ENCODE measurements at regions not wholly inside any gene's neighbourhood (a gene's known extent, or its start where the extent isn't known, plus 50 kb on each side); places are given as distances from the start of the nearest gene placed in this dataset.

GRCh38 chr16:26727848-26728247, 338.9 kb upstream of the C16orf82 start:
- peak in 4 of 14 donors; percentile 1 to 11 (median 3) for DNase-seq

DNA sequence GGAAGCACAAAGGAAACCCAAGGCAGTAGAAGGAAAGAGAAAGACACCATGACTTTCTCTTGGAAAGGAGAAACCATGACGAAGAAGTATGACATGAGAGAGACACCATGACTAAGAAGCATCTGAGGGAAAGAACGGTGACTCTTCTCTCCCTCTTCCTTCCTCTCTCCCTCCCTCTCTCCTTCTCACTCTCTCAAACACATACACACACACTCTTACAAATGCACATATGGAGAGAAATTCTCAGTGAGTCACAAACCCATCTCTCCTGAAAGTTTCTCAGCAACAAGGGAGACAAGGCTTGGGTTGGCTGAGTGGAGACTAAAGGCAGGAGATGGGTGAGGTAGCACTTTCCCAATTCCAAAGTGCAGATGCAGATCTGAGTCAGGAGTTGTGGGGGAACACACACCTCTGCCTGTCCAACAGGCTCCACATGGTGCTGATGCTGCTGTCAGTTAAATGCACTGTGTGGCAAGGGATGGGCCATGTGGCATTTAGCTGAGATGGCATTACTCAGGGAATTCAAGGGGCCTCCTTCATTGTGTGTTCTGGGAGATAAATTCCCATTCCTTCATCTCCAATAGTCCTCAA, 336.7 kb upstream of the C16orf82 start:
- no peak for DNase-seq

DNA sequence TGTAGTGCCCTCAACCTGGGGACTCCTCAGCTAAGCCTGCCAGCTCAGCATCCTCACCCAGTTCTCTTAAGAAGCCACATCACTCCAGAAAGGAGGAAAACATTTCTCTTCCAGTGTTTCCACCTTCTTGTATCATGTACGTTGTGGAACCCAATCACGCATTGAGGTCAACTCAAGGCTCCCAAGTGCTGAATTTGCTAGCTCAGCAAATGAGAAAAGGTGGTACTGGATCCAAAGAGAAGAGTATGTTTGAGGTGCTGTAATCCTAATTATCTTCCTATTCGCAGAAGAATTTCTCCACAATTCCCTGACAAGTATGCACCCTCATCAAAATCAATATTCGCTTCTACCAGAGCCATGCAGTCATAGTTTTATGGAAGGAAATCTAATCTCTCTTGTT, 335.0 kb upstream of the C16orf82 start:
- no peak for DNase-seq

GRCh38 chr16:26733710-26734109, 333.0 kb upstream of the C16orf82 start:
- DNase-seq: no peak

- DNase-seq: no peak
Observed at GRCh38 chr16:26735521-26735920, 331.2 kb upstream of the C16orf82 start.

- DNase-seq: no peak
Observed at GRCh38 chr16:26736084-26736483, 330.6 kb upstream of the C16orf82 start.

DNA sequence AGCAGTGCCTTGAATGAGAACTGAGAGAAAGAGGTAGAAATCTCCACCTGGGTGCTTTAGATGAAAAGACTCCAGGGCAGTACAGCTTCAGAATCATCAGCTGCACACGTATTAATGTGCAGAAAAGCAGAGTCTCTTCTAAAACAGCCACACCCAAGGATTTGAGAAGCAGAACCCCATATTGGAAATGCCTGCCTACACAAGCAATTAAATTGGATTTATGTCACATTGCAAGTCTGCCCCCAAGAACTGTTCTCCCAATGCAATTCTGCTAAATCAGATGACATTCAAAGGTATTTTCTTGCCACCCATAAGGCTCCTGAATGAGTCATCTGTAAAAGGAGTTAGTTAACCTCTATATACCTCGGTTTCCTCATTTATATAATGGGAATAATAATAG, 326.0 kb upstream of the C16orf82 start:
- no peak for DNase-seq

DNA sequence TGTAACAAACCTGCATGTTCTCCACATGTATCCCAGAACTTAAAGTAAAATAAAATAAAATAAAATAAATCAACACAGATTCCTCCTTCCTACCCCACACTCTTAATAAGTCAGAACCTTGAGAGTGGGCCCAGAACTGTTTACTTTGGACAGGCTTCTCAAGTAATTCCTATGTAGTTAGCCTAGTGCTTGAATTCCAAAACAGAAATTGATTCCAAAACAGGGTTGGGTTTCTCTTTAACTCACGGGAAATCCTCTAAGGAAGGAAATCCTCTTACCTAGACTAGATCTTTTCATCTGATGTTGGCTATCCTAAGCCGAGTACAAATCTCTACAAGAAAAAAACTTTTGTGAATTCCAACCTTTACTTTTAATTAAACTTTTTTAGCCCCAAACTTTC, 324.7 kb upstream of the C16orf82 start:
- no peak for DNase-seq

DNA sequence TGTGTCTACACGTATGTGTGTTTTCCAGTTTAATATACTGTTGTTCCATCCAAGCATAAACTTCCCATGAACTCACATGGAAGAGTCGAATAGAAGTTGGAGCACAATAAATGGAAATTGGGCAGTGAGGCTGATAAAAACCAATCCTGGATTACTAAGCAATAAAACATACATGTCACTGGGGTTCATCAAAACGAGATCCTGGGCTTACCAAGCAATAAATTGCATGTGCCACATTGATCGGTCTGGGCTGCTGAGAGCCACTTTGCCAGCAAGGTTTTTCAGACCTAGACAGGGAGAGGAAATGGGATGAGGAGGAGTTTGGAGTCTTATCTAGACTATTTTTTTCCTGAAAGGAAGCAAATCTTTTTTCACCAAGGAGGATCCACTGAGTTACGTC, 322.3 kb upstream of the C16orf82 start:
- DNase-seq: no peak

- no peak for DNase-seq
Observed at GRCh38 chr16:26747760-26748159, 319.0 kb upstream of the C16orf82 start.

DNA sequence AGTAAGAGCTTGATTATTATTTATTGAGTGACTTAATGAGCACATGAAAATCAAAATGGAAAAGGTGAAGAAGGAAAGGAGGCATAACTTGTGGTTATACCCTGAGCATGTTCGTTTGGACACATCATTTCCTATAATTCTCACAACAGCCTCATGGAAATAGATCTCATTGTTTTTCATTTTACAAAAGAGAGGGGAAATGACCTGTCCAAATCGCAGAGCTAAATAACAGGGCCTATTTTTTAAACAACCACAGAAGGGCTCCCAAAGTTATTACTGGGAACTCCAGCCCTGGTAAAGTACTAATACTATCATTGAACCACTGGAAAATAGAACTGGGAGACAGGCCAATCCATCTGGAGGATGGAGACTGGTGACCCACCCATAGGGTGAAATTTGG, 317.7 kb upstream of the C16orf82 start:
- no peak for DNase-seq

DNA sequence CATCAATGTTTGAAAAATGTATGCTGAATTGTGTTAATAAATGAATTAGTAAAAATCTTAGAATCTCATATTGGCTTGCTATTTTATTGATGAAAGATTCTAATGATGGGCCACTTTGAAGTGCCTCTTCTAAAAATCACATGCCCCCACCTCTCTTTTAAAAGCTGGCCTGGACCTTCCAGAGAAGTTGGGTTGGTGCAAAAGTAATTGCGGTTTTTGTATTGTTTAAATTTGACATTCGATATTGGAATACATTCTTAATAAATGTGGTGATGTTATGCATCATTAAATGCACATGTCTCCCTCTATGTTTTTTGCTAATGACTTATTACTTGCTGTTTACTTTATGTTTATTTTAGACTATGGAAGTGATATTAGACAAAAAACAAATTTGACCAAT, 314.6 kb upstream of the C16orf82 start:
- DNase-seq: no peak

GRCh38 chr16:26756633-26757032, 310.1 kb upstream of the C16orf82 start:
- no peak for DNase-seq

DNA sequence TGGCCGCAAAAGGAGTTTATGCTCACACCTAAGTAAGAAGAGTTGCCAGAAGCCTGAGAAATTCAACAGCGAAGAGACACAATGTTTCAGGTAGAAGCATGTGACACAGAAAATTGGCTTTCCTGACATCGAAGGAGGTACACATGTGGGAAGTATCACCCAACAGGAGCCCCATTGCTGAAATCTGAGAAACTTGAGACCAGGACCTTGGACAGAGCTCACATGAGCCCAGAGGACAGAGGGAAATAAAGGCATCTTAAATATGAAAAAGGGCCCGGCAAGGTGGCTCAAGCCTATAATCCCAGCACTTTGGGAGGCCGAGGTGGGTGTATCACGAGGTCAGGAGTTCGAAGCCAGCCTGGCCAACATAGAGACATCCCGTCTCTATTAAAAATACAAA, 304.1 kb upstream of the C16orf82 start:
- no peak for DNase-seq

- DNase-seq: no peak
Observed at GRCh38 chr16:26765087-26765486, 301.6 kb upstream of the C16orf82 start.

DNA sequence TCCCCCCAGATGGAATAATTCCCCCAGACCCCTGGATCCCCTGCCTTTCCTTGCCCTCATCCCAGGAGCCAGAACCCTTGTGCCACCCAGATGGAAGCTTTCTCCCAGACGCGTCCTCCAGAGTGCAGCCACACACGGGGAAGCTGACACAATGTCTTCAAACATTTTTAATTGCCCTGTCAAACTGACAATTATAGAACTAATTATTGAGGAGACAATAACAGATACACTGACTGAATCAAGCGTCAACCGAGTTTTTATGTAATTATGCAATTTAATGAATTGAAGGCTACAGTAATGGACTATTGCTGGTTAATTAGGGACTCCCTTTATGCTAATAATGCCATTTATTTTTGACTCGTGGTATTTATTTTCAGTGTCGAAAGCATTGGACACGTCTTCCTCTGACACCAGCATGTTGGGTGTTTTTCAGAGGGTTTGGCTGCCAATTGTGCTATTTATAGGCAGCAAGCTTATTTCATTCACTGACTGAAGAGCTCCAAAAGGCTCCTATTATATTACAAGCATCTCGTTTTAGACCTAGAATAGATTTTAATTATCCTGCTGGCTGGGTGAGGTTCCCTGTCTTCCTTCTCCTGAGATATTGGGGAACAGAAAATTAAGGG, 298.2 kb upstream of the C16orf82 start:
- DNase-seq: no peak

GRCh38 chr16:26770547-26770946, 296.2 kb upstream of the C16orf82 start:
- no peak for DNase-seq

DNA sequence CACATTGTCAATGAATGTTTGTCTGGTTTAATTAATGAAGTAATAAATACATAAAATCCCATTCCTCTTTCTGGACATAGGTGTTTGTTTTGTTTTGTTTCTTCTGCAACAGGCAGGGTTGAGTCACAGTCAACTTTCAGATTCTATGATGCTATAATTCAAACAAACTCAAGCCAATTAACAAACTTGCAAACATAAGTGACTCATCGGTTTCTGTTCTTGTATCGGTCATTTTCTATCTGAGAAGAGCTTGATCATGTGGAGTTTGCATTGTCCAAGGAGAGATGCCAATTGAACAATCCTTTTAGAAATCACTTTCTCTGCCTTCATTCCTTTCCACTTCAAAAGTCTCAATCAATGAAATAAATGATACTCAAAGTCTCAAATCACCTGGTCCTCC, 294.2 kb upstream of the C16orf82 start:
- DNase-seq: no peak

DNA sequence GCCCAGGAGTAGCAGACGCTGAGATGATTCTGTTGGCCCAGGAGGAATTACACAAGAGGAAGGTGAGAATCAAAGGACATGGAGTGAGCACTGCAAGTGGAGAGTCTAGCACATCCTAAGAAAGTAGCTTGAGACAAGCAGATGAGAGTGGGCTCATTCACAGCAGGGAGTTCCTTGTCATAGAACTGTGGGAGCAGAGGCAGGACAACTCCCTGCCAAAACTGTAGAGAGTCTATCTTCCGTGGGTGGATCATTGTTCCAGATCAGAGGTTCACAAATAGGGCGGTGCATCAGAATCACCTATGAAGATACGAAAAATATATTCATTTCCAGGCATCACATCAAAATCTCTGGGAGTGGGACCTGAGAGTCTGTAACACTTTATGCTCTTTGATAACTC, 288.9 kb upstream of the C16orf82 start:
- no peak for DNase-seq

DNA sequence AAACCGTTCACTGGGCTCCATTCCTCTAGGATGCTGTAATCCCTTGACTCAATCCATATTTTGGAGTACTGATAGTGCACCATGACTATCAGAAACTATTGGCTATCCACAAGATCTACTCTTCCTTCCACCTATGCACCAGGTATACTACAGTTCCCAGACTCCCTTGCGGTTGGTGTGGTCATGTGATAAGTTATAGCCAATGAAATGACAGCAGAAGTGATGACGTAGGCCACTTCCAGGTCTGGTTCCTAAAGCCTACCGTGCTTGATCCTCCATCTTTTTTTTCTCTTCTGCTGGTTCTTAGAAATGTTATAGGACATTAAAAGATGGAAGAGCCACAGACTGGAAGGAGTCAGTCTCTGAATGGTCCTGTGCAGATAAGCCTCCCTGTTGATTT, 278.8 kb upstream of the C16orf82 start:
- no peak for DNase-seq

DNA sequence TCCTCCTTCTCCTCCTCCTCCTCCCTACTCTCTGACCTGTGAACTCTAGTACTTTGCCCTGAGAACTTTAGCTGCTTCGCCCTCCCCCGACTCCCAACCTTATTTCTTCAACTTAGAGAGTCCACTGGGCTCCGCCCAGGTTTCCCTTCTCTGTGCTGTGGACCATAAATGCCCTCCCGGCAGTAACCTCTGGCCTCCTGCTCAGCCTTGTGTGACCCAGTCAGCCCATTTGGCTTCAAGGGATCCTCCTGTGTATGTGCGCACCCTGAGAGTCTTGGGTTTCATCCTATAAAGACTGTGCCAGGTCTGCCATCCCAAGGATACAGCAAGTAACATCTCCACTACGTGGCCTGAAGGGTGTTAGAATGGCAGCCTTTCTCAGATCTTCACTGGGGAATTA, 275.6 kb upstream of the C16orf82 start:
- DNase-seq: no peak

- peak in 4 of 14 donors; percentile 0 to 9 (median 4) for DNase-seq
Observed at GRCh38 chr16:26795184-26795583, 271.5 kb upstream of the C16orf82 start.

DNA sequence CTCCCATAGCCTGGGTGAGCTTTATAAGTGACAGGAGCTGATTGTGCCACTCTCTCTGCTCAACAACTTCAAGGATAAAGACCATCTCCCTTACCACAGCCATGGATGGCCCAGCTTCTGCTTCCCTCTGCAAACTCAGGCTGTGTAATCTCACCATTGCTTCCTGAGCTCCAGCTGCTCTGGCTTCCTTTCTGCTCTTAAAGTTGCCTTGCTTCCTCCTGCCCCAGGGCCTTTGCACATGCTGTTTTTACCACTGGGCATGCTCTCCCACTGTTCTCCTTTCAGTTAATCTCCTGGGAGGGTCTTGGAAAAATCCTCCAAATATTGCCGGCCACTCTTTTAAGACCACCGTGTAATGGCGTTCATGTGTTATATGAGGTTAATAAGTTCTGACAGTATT, 265.1 kb upstream of the C16orf82 start:
- DNase-seq: no peak

GRCh38 chr16:26802440-26802839, 264.3 kb upstream of the C16orf82 start:
- no peak for DNase-seq

DNA sequence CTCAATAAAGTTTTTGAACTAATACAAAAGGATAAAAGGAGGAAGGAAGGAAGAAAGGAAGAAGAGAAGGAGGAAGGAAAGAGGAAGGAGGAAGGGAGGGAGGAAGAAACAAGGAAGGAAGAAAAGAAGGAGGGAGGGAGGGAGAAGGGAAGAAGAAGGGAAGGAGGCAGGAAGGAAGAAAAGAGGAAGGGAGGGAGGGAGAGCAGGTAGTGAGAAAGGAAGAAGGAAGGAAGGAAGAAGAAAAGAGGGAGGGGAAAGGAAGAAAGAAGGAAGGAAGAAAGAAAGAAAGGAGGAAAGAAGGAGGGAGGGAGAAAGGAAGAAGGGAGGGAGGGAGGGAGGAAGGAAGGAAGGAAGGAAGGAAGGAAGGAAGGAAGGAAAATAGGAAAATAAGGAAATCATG, 263.8 kb upstream of the C16orf82 start:
- no peak for DNase-seq
